Heart left ventricle (tissue), 13 donors: ENCODE measurements at regions not wholly inside any gene's neighbourhood (a gene's known extent, or its start where the extent isn't known, plus 50 kb on each side); places are given as distances from the start of the nearest gene placed in this dataset.

Experiments used
- CTCF ChIP-seq, 12 donors: fragments of 200-600 bp; sonication (generic) in 4 of 12; IDR thresholded peaks; one replicate each; pipeline versions ENCODE4 v1.5.0 to v1.8.0; 2018 to 2022; ENCODE audit warnings: antibody characterized with exemption in 12 of 12, mild to moderate bottlenecking in 5 of 12
- POLR2A ChIP-seq, 2 donors: fragments of 450-650 bp; IDR thresholded peaks; one replicate each; pipeline ENCODE4 v1.6.1; 2017; ENCODE audit warnings: antibody characterized with exemption in 2 of 2, mild to moderate bottlenecking in 2 of 2, moderate library complexity in 2 of 2
- donor health status: ischemic (EF 13 %, LVEDD 7.1; RV severe dilation, severe dysfunction).
- donor health status: DM: no; HTN: yes; CAD: no.
- donor health status: DM: no; HTN: no; CAD: no.
- donor health status: ischemic (EF 25% LVEDD 6.9; RV normal size, moderate dysfunction).
- donor health status: ischemic (EF 25% LVEDD 5.7; RV mildly dilated, moderate dysfunction).
- donor health status: ischemic (EF 35%, LVEDD 5.7; RV mildly dilated, moderate dysfunction).
- donor health status: nonischemic (EF 11% LVEDD 7.7; RV severe dilation, severe dysfunction).
- donor health status: DM: yes; HTN: yes; CAD: no.
- donor health status: PGD.
- donor health status: ischemic (EF 29% LVEDD 5.4; RV normal size, mild dysfunction).
- donor health status: nonischemic (EF 23%, LVEDD 6.1; RV moderate dilation, normal function).

GRCh38 chr5:163790497-163790896 is 285.1 kb downstream of the MAT2B start:
- no peak for TF ChIP-seq CTCF (IDR thresholded peaks at IDR 0.05)
- TF ChIP-seq POLR2A (IDR thresholded peaks at IDR 0.05), result no peak
